Liver (tissue), 8 donors: ENCODE measurements at regions not wholly inside any gene's neighbourhood (a gene's known extent, or its start where the extent isn't known, plus 50 kb on each side); places are given as distances from the start of the nearest gene placed in this dataset.

Experiments
- DNase-seq: peaks from one replicate; pipeline ENCODE4 v3.0.0-alpha.2; 2017; ENCODE audit warnings: low spot score
- H3K27ac ChIP-seq, 2 donors: one replicate each; pipeline ENCODE4 v1.7.0; 2013; ENCODE audit warnings: inconsistent platforms in 2 of 2, low read length in 2 of 2, control low read depth in 1 of 2, low read depth in 1 of 2, mild to moderate bottlenecking in 1 of 2
- H3K27me3 ChIP-seq, 4 donors: one replicate each; pipeline versions ENCODE4 v1.6.1 to v1.7.0; 2013; ENCODE audit warnings: low read length in 3 of 4, inconsistent platforms in 1 of 4, mild to moderate bottlenecking in 1 of 4, moderate library complexity in 1 of 4; ENCODE audit not compliant: control insufficient read depth in 4 of 4, insufficient read depth in 4 of 4
- H3K36me3 ChIP-seq, 4 donors: one replicate each; pipeline versions ENCODE4 v1.6.1 to v1.7.0; 2013; ENCODE audit warnings: low read length in 3 of 4, mild to moderate bottlenecking in 3 of 4, low read depth in 1 of 4, moderate library complexity in 1 of 4; ENCODE audit not compliant: control insufficient read depth in 4 of 4, insufficient read depth in 3 of 4
- H3K4me1 ChIP-seq, 4 donors: one replicate each; pipeline versions ENCODE4 v1.6.1 to v1.7.0; 2013; ENCODE audit warnings: low read length in 3 of 4, mild to moderate bottlenecking in 3 of 4, moderate library complexity in 1 of 4; ENCODE audit not compliant: control insufficient read depth in 4 of 4, insufficient read depth in 4 of 4
- H3K4me3 ChIP-seq, 3 donors: one replicate each; pipeline versions ENCODE4 v1.6.1 to v1.7.0; 2013; ENCODE audit warnings: low read length in 3 of 3, control low read depth in 1 of 3, low read depth in 1 of 3, mild to moderate bottlenecking in 1 of 3
- H3K9ac ChIP-seq, 2 donors: one replicate each; pipeline ENCODE4 v1.7.0; 2013; ENCODE audit warnings: low read length in 2 of 2, mild to moderate bottlenecking in 2 of 2, moderate library complexity in 2 of 2, control low read depth in 1 of 2, low read depth in 1 of 2
- H3K9me3 ChIP-seq, 4 donors: one replicate each; pipeline versions ENCODE4 v1.6.1 to v1.7.0; 2013; ENCODE audit warnings: low read length in 3 of 4; ENCODE audit not compliant: control insufficient read depth in 4 of 4
- ATF3 ChIP-seq: IDR thresholded peaks from 2 replicates; pipeline ENCODE4 v1.6.1; 2016; ENCODE audit warnings: antibody characterized with exemption
- CTCF ChIP-seq: fragments of 150-350 bp; IDR thresholded peaks from 2 replicates; pipeline ENCODE4 v1.5.1; 2017; ENCODE audit warnings: improper control_type of control experiment, low read depth, low read length; ENCODE audit not compliant: missing input control
- EGR1 ChIP-seq, 2 donors: IDR thresholded peaks; 2 replicates each; pipeline ENCODE4 v1.6.1; 2016 to 2018; ENCODE audit warnings: antibody characterized with exemption in 2 of 2, low read depth in 2 of 2
- FOXA1 ChIP-seq: IDR thresholded peaks from 2 replicates; pipeline ENCODE4 v1.6.1; 2016; ENCODE audit warnings: antibody characterized with exemption
- FOXA2 ChIP-seq: IDR thresholded peaks from 2 replicates; pipeline ENCODE4 v1.6.1; 2016; ENCODE audit warnings: antibody characterized with exemption
- HNF4A ChIP-seq, 2 donors: conservative IDR thresholded peaks; 2 replicates each; pipeline ENCODE4 v1.6.1; 2016; ENCODE audit warnings: antibody characterized with exemption in 2 of 2, mild to moderate bottlenecking in 2 of 2
- HNF4G ChIP-seq: IDR thresholded peaks from 2 replicates; pipeline ENCODE4 v1.6.1; 2016; ENCODE audit warnings: antibody characterized with exemption
- JUND ChIP-seq, 2 donors: IDR thresholded peaks; 2 replicates each; pipeline ENCODE4 v1.6.1; 2016; ENCODE audit warnings: antibody characterized with exemption in 2 of 2
- MAX ChIP-seq: IDR thresholded peaks from 2 replicates; pipeline ENCODE4 v1.6.1; 2016; ENCODE audit warnings: antibody characterized with exemption
- NR2F2 ChIP-seq: IDR thresholded peaks from 2 replicates; pipeline ENCODE4 v1.6.1; 2016; ENCODE audit warnings: antibody characterized with exemption
- RAD21 ChIP-seq, 2 donors: IDR thresholded peaks; 2 replicates each; pipeline ENCODE4 v1.6.1; 2016; ENCODE audit warnings: antibody characterized with exemption in 2 of 2, mild to moderate bottlenecking in 2 of 2
- SP1 ChIP-seq: IDR thresholded peaks from 2 replicates; pipeline ENCODE4 v1.6.1; 2018; ENCODE audit warnings: antibody characterized with exemption, mild to moderate bottlenecking
- TAF1 ChIP-seq: conservative IDR thresholded peaks from 2 replicates; pipeline ENCODE4 v1.6.1; 2016; ENCODE audit warnings: antibody characterized with exemption, mild to moderate bottlenecking
- YY1 ChIP-seq: IDR thresholded peaks from 2 replicates; pipeline ENCODE4 v1.6.1; 2016; ENCODE audit warnings: antibody characterized with exemption, mild to moderate bottlenecking
- ZBTB33 ChIP-seq: IDR thresholded peaks from 2 replicates; pipeline ENCODE4 v1.6.1; 2016; ENCODE audit warnings: antibody characterized with exemption
- WGBS: extraction: QIAGEN DNeasy Blood & Tissue Kit; methylation state at CpG from one replicate; pipeline ENCODE4 v1.1.7; 2013; 5-methylcytosine and 5-hydroxymethylcytosine counted together
- donor health status: healthy.
- donor health status: healthy.
- donor health status: healthy.
- donor health status: healthy.
- donor health status: healthy.

GRCh38 chrX:88416965-88417364 lies 330.1 kb upstream of the CPXCR1 start:
- no peak for TF ChIP-seq ZBTB33
- TF ChIP-seq MAX: no peak
- TF ChIP-seq TAF1: no peak
- no peak for TF ChIP-seq EGR1 (IDR thresholded peaks at IDR 0.05; ENCODE audit: low read depth in 2 of 2)
- no peak for TF ChIP-seq ATF3
- TF ChIP-seq FOXA1: no peak
- TF ChIP-seq SP1: no peak
- TF ChIP-seq JUND (IDR thresholded peaks at IDR 0.05): no peak
- TF ChIP-seq NR2F2: no peak
- TF ChIP-seq FOXA2: no peak
- no peak for TF ChIP-seq RAD21 (IDR thresholded peaks at IDR 0.05)
- no peak for TF ChIP-seq HNF4G
- TF ChIP-seq CTCF: no peak
- no peak for TF ChIP-seq HNF4A (conservative IDR thresholded peaks at IDR 0.05)
- no peak for TF ChIP-seq YY1
- Histone ChIP-seq H3K9ac (no peak overlapping the region), H3K4me1 (no peaks in the 10 kb centered on the region), H3K27me3 (no peaks in the 10 kb centered on the region), H3K27ac (no peak overlapping the region), H3K4me3 (no peak overlapping the region), H3K36me3 (no peaks in the 10 kb centered on the region), H3K9me3 (no peaks in the 10 kb centered on the region)
- no peak for DNase-seq
- WGBS: 71% methylated on average over 4 of the region's 4 CpGs

- H3K4me3 ChIP-seq: no peak overlapping the region
- TF ChIP-seq EGR1 (IDR thresholded peaks at IDR 0.05; ENCODE audit: low read depth in 2 of 2): no peak
- no peaks in the 10 kb centered on the region for H3K36me3 ChIP-seq
- H3K27me3 ChIP-seq: peaks cover 0 to 3% (median 0%) of the 10 kb centered on the region in 4 donors
- H3K4me1 ChIP-seq: no peaks in the 10 kb centered on the region
- no peak overlapping the region for H3K27ac ChIP-seq
- H3K9me3 ChIP-seq: no peaks in the 10 kb centered on the region
- H3K9ac ChIP-seq: no peak overlapping the region
- DNase-seq: no peak
Measured at GRCh38 chrX:88424071-88424470, 323.0 kb upstream of the CPXCR1 start.

- no peak for DNase-seq
- Histone ChIP-seq H3K27ac (no peak overlapping the region), H3K9me3 (no peaks in the 10 kb centered on the region), H3K36me3 (no peaks in the 10 kb centered on the region), H3K4me1 (no peaks in the 10 kb centered on the region), H3K27me3 (peaks cover 0 to 3% (median 0%) of the 10 kb centered on the region in 4 donors), H3K9ac (no peak overlapping the region), H3K4me3 (no peak overlapping the region)
- WGBS: 91% methylated on average over 4 of the region's 4 CpGs
- no peak for TF ChIP-seq EGR1 (IDR thresholded peaks at IDR 0.05; ENCODE audit: low read depth in 2 of 2)
Measured at GRCh38 chrX:88424541-88424940, 322.5 kb upstream of the CPXCR1 start.
